GM21367 (cell line): ENCODE measurements at regions not wholly inside any gene's neighbourhood (a gene's known extent, or its start where the extent isn't known, plus 50 kb on each side); places are given as distances from the start of the nearest gene placed in this dataset.

Experiments used
- ATAC-seq: cut with Tn5 transposase; IDR thresholded peaks from one replicate; pipeline ENCODE4 v1.9.1; 2021; ENCODE audit not compliant: unreplicated experiment

DNA sequence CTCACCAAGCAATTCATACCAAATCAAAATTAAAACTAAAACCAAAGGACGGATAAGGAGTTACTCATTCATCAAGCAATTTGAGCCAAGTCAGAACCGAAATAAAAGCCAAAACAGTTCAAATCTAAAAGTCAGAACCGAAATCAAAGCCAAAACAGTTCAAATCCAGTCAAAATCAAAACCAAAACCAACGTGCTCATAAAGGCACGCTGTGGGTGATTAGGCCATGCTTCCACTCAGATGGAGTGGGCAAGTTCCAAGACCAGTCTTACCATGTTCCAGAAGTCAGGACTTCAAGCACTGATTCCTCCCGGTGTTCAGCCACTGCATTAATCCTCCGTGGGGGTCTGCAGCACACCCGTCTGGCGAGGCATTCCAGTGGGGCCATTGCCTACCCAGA is 409.3 kb downstream of the TGFB2 start:
- ATAC-seq: no peak

- no peak for ATAC-seq
These were observed 410.0 kb downstream of the TGFB2 start for GRCh38 chr1:218755128-218755527.

DNA sequence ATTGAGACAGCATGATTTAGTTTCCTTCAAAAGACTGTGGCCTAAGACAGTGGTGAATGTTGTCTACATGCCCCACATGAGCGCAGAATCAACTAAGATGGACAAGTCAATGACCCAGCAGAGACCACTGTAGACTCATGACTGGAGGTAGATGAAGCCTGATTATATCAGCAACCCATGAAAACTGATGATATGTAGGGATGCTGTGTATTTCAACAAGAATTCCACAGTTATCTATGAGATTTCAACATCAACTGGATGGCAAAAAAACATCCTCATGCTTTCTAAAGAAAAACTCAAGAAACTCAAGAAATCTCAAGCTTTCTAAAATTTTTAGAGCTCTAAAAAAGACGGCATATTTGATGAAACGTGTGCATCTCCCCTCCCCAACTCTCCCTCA is 413.9 kb upstream of the LYPLAL1 start:
- ATAC-seq: no peak

- ATAC-seq: no peak
These were observed 412.8 kb upstream of the LYPLAL1 start for GRCh38 chr1:218760601-218761570.

DNA sequence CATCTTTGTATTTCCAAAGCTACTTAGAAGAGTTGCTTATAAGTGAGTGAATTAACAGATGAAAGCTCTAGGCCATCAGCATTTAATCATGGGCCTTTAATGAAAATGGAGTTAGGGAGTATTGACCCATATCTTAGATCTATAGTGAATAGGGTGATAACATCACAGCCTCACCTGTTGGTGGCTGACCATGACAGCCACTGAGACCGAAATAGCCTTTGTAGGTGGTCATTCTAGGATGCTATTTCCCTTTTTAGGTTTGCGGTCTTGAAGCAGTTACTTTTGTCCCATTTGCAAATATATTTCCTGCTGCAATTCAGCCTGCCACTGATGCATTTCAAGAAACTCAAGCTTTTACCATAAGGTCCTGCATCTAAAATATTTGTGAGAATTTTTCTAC is 410.1 kb upstream of the LYPLAL1 start:
- ATAC-seq: no peak

DNA sequence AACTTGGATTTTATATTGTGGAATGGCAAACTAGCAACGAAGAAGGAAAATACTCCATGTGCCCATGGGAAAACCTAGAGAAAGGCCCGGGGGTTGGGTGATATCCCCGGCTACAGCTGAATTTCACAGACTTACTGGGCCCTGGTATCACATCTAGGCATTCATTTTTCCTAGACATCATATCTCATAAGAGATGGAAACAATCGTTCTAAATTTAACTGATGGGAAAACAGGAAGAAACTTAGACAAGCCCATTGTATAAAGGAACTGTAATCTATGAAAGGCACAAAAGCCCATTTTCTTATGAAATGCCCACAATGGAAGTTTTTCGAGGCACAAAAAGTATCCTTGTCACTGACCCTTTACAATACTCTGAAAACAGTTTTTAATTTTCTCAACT is 407.9 kb upstream of the LYPLAL1 start:
- ATAC-seq: no peak

DNA sequence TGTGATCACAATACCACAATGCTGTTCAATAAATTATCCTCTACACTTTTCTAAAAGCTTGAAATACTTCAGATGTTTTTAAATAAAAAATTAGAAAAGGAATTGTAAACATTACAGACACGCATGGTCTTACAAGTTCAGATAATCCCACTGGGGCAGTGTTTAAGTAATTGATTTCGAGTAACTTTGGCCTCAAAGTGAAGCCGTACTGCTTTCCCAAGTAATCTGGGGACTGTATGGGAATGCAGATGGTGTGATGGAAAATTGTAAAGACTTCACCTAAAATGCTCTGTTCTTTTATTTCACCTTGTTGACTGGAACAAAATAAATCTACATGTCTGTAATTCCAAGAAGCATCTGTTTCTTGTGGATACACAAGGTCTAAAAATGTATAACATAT is 401.7 kb upstream of the LYPLAL1 start:
- ATAC-seq: no peak

- ATAC-seq: no peak
These were observed 401.1 kb upstream of the LYPLAL1 start for GRCh38 chr1:218772575-218772974.

DNA sequence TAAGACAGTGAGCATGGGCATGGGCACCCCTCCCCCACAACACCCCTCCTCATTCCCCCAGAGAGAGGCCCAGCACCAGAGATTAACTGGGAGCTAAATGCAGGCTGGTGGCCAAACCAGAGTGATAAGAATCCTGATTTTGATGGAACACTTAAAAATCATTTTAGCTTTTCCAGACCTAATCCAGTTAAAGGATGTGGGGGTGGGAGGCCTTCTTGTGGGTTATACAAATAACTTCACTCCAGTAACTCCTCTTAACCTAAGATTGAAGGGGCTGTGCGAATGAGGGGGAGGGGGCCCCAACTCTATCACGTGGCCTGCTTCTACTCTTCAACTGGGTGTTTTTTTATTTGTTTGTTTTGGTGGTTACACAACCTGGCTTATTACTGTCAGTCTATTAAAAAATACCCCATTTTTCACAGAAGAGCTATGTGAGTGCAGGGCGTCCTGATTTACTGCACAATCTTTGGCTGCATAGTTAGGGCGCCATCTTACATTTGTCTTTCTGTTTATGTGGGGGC is 398.1 kb upstream of the LYPLAL1 start:
- no peak for ATAC-seq

DNA sequence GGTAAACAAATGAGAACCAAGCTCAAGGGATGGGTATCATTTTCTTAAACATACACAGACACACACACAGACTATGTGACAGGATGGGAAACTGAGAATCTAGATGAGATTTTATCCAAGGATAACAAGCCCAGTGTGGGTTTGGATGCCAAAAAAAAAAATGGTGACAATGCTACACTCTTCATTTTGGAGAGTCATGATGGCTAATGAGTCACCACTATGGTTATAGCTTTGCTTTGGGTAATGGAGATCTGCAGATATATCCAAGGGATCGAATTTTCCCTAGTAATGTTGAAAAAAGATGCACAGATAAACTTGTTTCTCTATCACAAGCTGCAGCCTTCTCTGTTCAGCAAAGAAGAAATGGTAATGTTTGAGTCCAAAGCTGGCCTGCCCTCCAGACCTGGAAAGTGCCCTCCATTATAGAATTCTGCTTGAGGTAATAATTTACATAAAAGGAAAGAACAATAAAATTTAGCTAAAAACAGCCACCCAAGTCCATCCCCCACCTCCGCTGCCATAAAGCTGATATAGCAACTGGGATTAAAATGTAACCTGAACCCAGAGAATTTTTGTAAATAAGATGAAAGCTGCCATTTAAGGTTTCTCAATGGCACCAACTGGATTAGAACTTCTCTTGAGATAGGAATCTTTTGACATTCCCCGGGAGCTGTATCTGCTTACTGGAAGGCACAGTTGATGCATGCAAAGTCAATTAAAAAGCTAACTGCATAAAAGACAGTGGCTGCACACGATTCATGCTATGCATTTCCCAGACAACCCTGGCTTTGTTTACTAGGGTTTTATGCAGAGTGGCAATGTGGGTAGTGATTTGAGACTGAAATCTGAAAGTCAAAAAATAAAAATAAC is 395.2 kb upstream of the LYPLAL1 start:
- no peak for ATAC-seq

DNA sequence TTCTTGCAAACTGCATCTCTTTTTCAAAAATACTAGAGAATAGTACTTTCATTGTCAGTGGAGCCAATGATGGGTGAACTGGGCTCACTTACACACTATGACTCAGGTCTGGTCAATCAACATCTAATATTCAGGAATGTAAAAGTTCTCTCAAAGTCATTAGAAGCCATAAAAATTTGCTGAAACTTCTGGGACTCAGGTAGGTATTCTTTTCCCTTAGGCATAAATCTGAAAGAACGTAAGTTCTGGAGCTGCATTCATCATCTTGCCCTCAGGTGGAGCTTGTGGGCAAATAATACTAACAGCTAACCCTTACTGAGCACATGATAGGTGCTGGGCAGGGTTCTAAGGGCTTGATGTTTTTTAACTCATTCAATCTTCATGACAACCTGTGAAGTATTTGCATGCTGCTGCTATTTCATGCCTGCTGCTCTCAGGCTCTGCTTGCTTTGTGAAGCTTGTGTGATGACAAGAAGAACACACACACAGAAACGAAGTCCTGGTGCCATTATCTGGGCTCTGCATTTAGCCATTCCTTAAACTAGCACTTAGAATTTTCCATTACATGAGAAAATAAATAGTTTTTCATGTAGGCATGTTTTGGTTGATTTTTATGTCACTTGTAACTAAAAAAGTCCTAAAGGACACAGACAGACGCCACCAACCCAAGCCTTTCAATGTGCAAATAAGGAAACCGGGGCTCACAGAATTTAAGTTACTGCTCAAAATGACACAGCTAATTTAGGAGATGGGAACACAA is 394.2 kb upstream of the LYPLAL1 start:
- ATAC-seq: no peak

DNA sequence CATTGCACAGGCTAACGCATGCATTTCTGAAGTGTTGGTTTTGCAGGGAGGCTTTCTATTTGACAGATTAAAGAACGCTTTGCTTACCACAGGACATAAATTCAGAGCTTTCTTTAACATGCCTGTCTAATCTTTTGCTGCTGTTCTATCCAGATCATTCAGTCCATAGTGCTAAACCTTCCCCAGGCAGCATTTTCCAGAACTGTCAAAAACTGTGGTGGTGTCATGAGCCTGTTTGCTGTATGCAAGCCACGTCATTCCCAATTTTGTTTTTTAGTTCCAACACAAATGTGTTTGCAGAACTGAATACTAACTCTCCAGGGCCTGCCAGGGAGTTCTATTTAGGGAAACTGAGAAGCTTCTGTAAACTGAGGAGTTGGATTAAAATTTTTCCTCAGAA is 390.5 kb upstream of the LYPLAL1 start:
- ATAC-seq: no peak

DNA sequence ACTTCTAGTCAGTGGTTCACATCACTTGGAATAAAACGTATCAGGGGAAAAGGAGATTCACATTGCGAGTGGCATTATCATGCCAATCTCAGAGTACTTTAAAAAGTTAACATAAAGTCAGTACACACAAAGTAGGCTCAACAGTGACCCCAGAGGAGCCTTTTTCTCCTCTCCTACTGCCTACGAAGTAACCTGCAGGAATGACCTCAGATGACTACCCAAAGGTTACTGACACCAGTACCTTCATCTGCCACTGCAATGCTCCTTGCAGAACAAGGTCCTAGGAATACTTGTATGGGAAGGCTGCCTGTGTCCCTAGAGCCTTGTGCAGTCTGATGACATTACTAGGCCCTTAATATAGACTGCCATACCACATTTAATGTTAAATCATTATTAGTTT is 389.8 kb upstream of the LYPLAL1 start:
- no peak for ATAC-seq

GRCh38 chr1:218785928-218786327 is 387.8 kb upstream of the LYPLAL1 start:
- ATAC-seq: no peak

- no peak for ATAC-seq
These were observed 385.9 kb upstream of the LYPLAL1 start for GRCh38 chr1:218787826-218788225.

DNA sequence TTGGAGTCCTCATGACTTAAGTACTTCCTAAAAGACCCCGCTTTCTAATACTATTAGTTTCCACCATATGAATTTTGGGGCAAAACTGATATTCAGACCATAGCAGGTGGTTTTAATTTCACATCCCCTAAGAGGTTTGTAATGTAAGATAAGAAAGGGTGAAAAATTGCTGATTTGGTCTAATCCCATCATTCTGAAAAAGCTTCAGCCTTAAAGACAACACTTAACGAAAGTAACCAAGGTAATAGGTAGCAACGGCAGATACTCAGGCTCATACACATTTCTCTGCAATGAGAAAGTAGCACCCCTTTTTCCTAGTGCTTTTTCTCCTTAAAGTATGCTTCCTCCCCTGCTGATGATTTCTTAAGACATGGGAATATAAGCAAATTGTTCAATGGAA is 376.9 kb upstream of the LYPLAL1 start:
- ATAC-seq: no peak

- ATAC-seq: no peak
These were observed 370.9 kb upstream of the LYPLAL1 start for GRCh38 chr1:218802799-218803198.

GRCh38 chr1:218803351-218803997 is 370.2 kb upstream of the LYPLAL1 start:
- no peak for ATAC-seq

DNA sequence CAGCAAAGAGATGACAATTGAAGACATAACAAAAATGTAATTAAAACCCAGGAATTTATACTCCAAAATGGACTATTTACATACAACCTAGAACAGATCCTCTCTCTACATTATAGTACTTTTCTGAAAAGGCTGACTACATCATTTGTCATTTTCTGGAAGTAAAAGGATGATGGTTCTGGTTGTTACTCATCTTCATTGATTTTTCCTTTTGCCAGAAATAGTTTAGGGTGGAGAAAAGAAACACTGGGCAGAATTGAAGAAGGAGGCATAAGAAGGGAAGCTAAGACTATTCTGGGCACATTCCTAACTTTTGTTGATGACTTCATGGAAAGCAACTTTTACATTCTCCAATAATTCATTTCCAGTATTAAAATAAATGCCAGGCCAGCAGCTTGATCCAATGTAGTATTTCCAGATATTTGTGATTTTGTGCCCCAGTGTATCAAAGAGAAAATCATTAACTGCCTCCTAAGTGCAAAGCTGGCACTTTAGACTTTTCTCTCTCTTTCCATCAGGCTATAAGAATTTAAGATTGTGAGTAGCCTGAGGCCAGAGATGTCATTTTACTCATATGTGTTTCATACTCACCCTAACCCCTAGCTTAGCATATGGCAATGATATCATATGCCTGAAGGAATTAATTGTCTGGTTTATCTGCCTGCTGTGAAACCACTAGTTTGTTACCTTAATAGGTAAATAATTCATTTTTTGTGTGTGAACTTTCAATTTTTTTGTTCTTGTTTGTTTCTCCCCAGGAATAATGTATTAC is 369.5 kb upstream of the LYPLAL1 start:
- ATAC-seq: no peak

DNA sequence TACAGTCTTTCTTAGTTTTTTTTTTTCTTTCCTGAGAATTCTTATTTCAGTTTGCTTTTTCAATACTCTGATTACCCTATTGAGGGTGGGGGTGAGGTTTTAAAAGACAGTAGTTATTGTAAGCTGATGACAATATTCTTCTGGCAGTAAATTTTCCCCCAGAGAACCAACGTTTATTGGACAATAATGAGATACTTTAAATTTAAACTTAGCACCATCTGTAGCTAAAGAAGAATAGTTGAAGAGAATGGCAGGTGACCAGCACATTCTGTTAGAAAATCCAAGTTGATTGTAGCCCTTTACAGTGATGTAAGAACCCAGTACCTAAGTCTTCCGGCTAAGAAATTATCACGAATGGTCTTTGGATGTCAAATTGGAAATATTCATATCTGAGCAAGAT is 364.6 kb upstream of the LYPLAL1 start:
- ATAC-seq: no peak
